Gastroesophageal sphincter (tissue), 3 donors: ENCODE measurements at regions not wholly inside any gene's neighbourhood (a gene's known extent, or its start where the extent isn't known, plus 50 kb on each side); places are given as distances from the start of the nearest gene placed in this dataset.

Experiments
- CTCF ChIP-seq, 4 experiments: fragments of 200-600 bp in 2 of 4; fragments of 450-650 bp in 2 of 4; sonication (generic) in 1 of 4; IDR thresholded peaks; one replicate each; pipeline ENCODE4 v1.5.1; 2017 to 2019; ENCODE audit warnings: antibody characterized with exemption in 4 of 4, mild to moderate bottlenecking in 2 of 4, moderate library complexity in 2 of 4
- EP300 ChIP-seq: sonication (generic); formaldehyde crosslinking; IDR thresholded peaks from one replicate; pipeline ENCODE4 v1.6.1; 2017; ENCODE audit warnings: antibody characterized with exemption, mild to moderate bottlenecking
- POLR2A ChIP-seq, 2 donors: fragments of 450-650 bp; IDR thresholded peaks; one replicate each; pipeline ENCODE4 v1.6.1; 2017; ENCODE audit warnings: antibody characterized with exemption in 2 of 2, mild to moderate bottlenecking in 2 of 2, moderate library complexity in 1 of 2
- POLR2AphosphoS5 ChIP-seq: sonication (generic); formaldehyde crosslinking; IDR thresholded peaks from one replicate; pipeline ENCODE4 v1.6.1; 2017; ENCODE audit warnings: antibody characterized with exemption

- TF ChIP-seq CTCF (IDR thresholded peaks at IDR 0.05) (no peak), POLR2AphosphoS5 (no peak), POLR2A (IDR thresholded peaks at IDR 0.05) (no peak), EP300 (no peak)
These were observed 498.1 kb downstream of the COG6 start for GRCh38 chr13:40153516-40153915.
